HEK293 (cell line): ENCODE measurements at regions not wholly inside any gene's neighbourhood (a gene's known extent, or its start where the extent isn't known, plus 50 kb on each side); places are given as distances from the start of the nearest gene placed in this dataset.

Source experiments
- CTCF ChIA-PET: fragments of 350-600 bp; formaldehyde crosslinking; extraction: SDS; loops from one replicate; lab custom pipeline; 2021; ENCODE audit warnings: antibody characterized with exemption; lab: Yijun Ruan, JAX
- POLR2A ChIA-PET: fragments of 300-600 bp; formaldehyde crosslinking; extraction: SDS; loops from one replicate; lab custom pipeline; 2020; ENCODE audit warnings: antibody characterized with exemption, inconsistent platforms; lab: Yijun Ruan, JAX
- H3K27ac ChIP-seq: fragments of 200-500 bp; sonication (Bioruptor generic); 2 replicates; pipeline ENCODE4 v1.5.1; 2014; ENCODE audit warnings: low read depth, low read length, control low read depth, inconsistent platforms; ENCODE audit errors: extremely low read depth
- H3K36me3 ChIP-seq, 2 experiments: fragments of 200-500 bp in 1 of 2; sonication (Bioruptor generic) in 1 of 2; 1 replicate in 1 of 2; 2 replicates in 1 of 2; pipeline ENCODE4 v1.5.1; 2014 to 2017; ENCODE audit warnings: inconsistent platforms in 2 of 2, low read length in 2 of 2; ENCODE audit not compliant: control insufficient read depth in 2 of 2, insufficient read depth in 1 of 2
- H3K4me1 ChIP-seq: fragments of 200-500 bp; sonication (Bioruptor generic); 2 replicates; pipeline ENCODE4 v1.5.1; 2014; ENCODE audit warnings: mild to moderate bottlenecking, low read length, inconsistent platforms; ENCODE audit not compliant: control insufficient read depth, insufficient read depth
- H3K4me3 ChIP-seq: 2 replicates; pipeline ENCODE4 v1.5.1; 2011; ENCODE audit warnings: low read depth, mild to moderate bottlenecking, control low read depth, low read length, moderate library complexity
- H3K9me3 ChIP-seq: fragments of 200-500 bp; sonication (Bioruptor generic); 2 replicates; pipeline ENCODE4 v1.5.1; 2014; ENCODE audit warnings: low read depth, low read length, inconsistent platforms; ENCODE audit not compliant: control insufficient read depth, insufficient read depth
- ATF2 ChIP-seq: fragments of 450-650 bp; formaldehyde crosslinking; IDR thresholded peaks from 2 replicates; pipeline ENCODE4 v1.5.1; 2016; ENCODE audit warnings: missing biosample characterization, missing genetic modification characterization, low read depth
- FEZF1 ChIP-seq: fragments of 450-650 bp; formaldehyde crosslinking; IDR thresholded peaks from 2 replicates; pipeline ENCODE4 v1.5.1; 2016; ENCODE audit warnings: missing biosample characterization, missing genetic modification characterization
- GFI1B ChIP-seq: fragments of 450-650 bp; formaldehyde crosslinking; IDR thresholded peaks from 2 replicates; pipeline ENCODE4 v1.5.1; 2016; ENCODE audit warnings: missing biosample characterization, missing genetic modification characterization
- MEIS1 ChIP-seq: sonication (generic); formaldehyde crosslinking; IDR thresholded peaks from 2 replicates; pipeline ENCODE4 v1.8.1; 2022; ENCODE audit warnings: missing genetic modification reagents, mild to moderate bottlenecking, borderline replicate concordance
- ZBTB48 ChIP-seq: fragments of 450-650 bp; formaldehyde crosslinking; IDR thresholded peaks from 2 replicates; pipeline ENCODE4 v1.5.1; 2016; ENCODE audit warnings: missing biosample characterization, missing genetic modification characterization
- ZBTB49 ChIP-seq: fragments of 450-650 bp; formaldehyde crosslinking; IDR thresholded peaks from 2 replicates; pipeline ENCODE4 v1.5.1; 2016; ENCODE audit warnings: missing biosample characterization, missing genetic modification characterization, low read depth
- ZFP3 ChIP-seq: fragments of 450-650 bp; formaldehyde crosslinking; IDR thresholded peaks from 2 replicates; pipeline ENCODE4 v1.5.1; 2016; ENCODE audit warnings: low read depth, missing biosample characterization, missing genetic modification characterization
- ZNF19 ChIP-seq: fragments of 450-650 bp; formaldehyde crosslinking; IDR thresholded peaks from 2 replicates; pipeline ENCODE4; 2016; ENCODE audit warnings: missing biosample characterization, missing genetic modification characterization, low read depth
- ZNF266 ChIP-seq: fragments of 450-650 bp; formaldehyde crosslinking; IDR thresholded peaks from 2 replicates; pipeline ENCODE4 v1.5.1; 2016; ENCODE audit warnings: missing biosample characterization, missing genetic modification characterization, low read depth
- ZNF335 ChIP-seq: fragments of 450-650 bp; formaldehyde crosslinking; conservative IDR thresholded peaks from 2 replicates; pipeline ENCODE4 v1.5.1; 2016; ENCODE audit warnings: missing biosample characterization, missing genetic modification characterization
- ZNF350 ChIP-seq: fragments of 450-650 bp; formaldehyde crosslinking; IDR thresholded peaks from 2 replicates; pipeline ENCODE4 v1.5.0; 2017; ENCODE audit warnings: missing biosample characterization, mild to moderate bottlenecking, missing genetic modification characterization
- ZNF449 ChIP-seq: fragments of 450-650 bp; formaldehyde crosslinking; IDR thresholded peaks from 2 replicates; pipeline ENCODE4 v1.5.1; 2017; ENCODE audit warnings: missing biosample characterization, mild to moderate bottlenecking, missing genetic modification characterization, moderate library complexity
- ZNF521 ChIP-seq: fragments of 450-650 bp; formaldehyde crosslinking; IDR thresholded peaks from 2 replicates; pipeline ENCODE4 v1.5.1; 2017; ENCODE audit warnings: missing biosample characterization, mild to moderate bottlenecking, missing genetic modification characterization
- ZNF549 ChIP-seq: fragments of 450-650 bp; IDR thresholded peaks from 2 replicates; pipeline ENCODE4 v1.5.1; 2018; ENCODE audit warnings: missing biosample characterization, missing genetic modification characterization, mild to moderate bottlenecking, inconsistent platforms, moderate library complexity
- ZNF571 ChIP-seq: fragments of 450-650 bp; formaldehyde crosslinking; IDR thresholded peaks from 2 replicates; pipeline ENCODE4 v1.5.0; 2017; ENCODE audit warnings: missing biosample characterization, missing genetic modification characterization
- ZNF658 ChIP-seq: fragments of 450-650 bp; formaldehyde crosslinking; IDR thresholded peaks from 2 replicates; pipeline ENCODE4; 2016; ENCODE audit warnings: missing biosample characterization, missing genetic modification characterization
- ZNF664 ChIP-seq: fragments of 450-650 bp; formaldehyde crosslinking; IDR thresholded peaks from 2 replicates; pipeline ENCODE4 v1.5.1; 2016; ENCODE audit warnings: missing biosample characterization, missing genetic modification characterization
- ZSCAN16 ChIP-seq: fragments of 450-650 bp; formaldehyde crosslinking; IDR thresholded peaks from 2 replicates; pipeline ENCODE4 v1.5.1; 2016; ENCODE audit warnings: missing biosample characterization, missing genetic modification characterization
- ZSCAN18 ChIP-seq: fragments of 450-650 bp; formaldehyde crosslinking; IDR thresholded peaks from 2 replicates; pipeline ENCODE4 v1.5.1; 2016; ENCODE audit warnings: missing biosample characterization, missing genetic modification characterization
- TF ChIP-seq, protein P1 (sequence below): fragments of 450-650 bp; formaldehyde crosslinking; IDR thresholded peaks from 2 replicates; pipeline ENCODE4 v1.5.1; 2016; ENCODE audit warnings: missing biosample characterization, missing genetic modification characterization
- TF ChIP-seq, protein P2 (sequence below): IDR thresholded peaks from 2 replicates; pipeline ENCODE4 v1.6.1; 2011; ENCODE audit warnings: mild to moderate bottlenecking, low read depth, low read length, borderline replicate concordance

DNA sequence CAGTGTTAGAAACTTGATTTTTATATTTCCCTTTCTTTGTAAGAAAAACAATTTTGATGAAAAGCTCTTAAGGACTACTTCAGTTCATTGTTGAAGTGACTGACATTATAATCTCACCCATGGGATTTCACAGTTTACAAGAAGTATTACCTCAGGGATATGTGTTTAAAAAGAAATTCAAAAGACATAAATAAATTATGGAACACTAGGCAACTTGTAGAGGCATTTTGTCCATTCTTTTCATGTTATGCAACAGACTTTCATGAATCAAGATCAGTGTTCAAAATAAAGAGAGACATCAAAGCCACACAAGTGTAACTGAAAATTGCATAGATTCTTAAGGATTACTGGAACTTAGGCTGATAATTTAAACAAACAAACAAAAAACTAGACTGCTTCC is 196.8 kb upstream of the AGTR1 start (continued):
- TF ChIP-seq ZNF19 = no peak
- TF ChIP-seq ZNF664 (tag by site-specific recombination) = no peak
- no peak for TF ChIP-seq MEIS1
- no peak for TF ChIP-seq ZNF335 (tag by site-specific recombination)
- TF ChIP-seq, all 188 proteins: peak for 0

GRCh38 chr3:148510116-148510515 is 187.6 kb upstream of the AGTR1 start:
- no peak overlapping the region for H3K27ac ChIP-seq
- CTCF ChIA-PET = interaction anchor here (0.6 kb wide), 1 partner anchor 22 kb away, joined by 3 read pairs; no protein-coding TSS in a partner anchor
- H3K9me3 ChIP-seq = no peaks in the 10 kb centered on the region
- no peak overlapping the region for H3K4me3 ChIP-seq
- TF ChIP-seq ZNF350 (no peak), ZNF266 (tag by site-specific recombination) (no peak), ZNF449 (no peak), FEZF1 (tag by site-specific recombination) (no peak), ZBTB48 (no peak), ATF2 (tag by site-specific recombination) (no peak), ZNF658 (no peak), GFI1B (tag by site-specific recombination) (no peak), ZBTB49 (no peak), ZNF521 (no peak), ZFP3 (tag by site-specific recombination) (no peak), ZSCAN18 (tag by site-specific recombination) (no peak), ZSCAN16 (tag by site-specific recombination) (no peak), ZNF571 (tag by site-specific recombination) (no peak), ZNF549 (tag by site-specific recombination) (no peak)
- TF ChIP-seq, protein P1, sequence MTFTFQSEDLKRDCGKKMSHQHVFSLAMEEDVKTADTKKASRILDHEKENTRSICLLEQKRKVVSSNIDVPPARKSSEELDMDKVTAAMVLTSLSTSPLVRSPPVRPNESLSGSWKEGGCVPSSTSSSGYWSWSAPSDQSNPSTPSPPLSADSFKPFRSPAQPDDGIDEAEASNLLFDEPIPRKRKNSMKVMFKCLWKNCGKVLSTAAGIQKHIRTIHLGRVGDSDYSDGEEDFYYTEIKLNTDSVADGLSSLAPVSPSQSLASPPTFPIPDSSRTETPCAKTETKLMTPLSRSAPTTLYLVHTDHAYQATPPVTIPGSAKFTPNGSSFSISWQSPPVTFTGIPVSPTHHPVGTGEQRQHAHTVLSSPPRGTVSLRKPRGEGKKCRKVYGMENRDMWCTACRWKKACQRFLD (tag by site-specific recombination) = no peak
- TF ChIP-seq, protein P2, sequence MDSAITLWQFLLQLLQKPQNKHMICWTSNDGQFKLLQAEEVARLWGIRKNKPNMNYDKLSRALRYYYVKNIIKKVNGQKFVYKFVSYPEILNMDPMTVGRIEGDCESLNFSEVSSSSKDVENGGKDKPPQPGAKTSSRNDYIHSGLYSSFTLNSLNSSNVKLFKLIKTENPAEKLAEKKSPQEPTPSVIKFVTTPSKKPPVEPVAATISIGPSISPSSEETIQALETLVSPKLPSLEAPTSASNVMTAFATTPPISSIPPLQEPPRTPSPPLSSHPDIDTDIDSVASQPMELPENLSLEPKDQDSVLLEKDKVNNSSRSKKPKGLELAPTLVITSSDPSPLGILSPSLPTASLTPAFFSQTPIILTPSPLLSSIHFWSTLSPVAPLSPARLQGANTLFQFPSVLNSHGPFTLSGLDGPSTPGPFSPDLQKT = no peak
- no peaks in the 10 kb centered on the region for H3K36me3 ChIP-seq
- no peaks in the 10 kb centered on the region for H3K4me1 ChIP-seq
- POLR2A ChIA-PET = no interaction called here
